ENCODE measurements at regions not wholly inside any gene's neighbourhood (a gene's known extent, or its start where the extent isn't known, plus 50 kb on each side); places are given as distances from the start of the nearest gene placed in this dataset.
"Not testable (repeated sequence)": the region's sequence is repeated elsewhere in the genome, so short reads cannot be mapped to it uniquely, and the experiment has no call there.

DNA sequence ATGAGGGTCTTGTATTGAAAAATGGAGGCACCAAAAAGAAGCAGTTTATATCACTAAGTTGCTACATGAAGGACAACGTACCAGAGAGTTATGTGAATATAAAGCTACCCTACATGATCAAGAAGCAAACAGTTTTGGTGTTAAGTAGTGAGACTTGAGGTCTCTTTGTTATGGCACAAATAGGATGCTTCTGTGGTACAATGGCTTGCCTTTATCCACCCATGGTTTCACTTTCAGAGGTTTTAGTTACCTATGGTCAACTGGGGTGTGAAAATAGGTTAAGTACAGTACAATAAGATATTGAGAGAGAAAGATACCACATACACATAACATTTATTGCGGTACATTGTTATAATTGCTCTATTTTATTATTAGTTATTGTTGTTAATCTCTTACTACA, 229.2 kb upstream of the SLIT2 start:
- DNase-seq (ENCODE audit: low read depth): no peak
- TF ChIP-seq CTCF (conservative IDR thresholded peaks at IDR 0.05; ENCODE audit: low read depth, low read length): no peak
- no peak overlapping the region for H3K4me3 ChIP-seq (ENCODE audit: low read depth, low read length)

DNA sequence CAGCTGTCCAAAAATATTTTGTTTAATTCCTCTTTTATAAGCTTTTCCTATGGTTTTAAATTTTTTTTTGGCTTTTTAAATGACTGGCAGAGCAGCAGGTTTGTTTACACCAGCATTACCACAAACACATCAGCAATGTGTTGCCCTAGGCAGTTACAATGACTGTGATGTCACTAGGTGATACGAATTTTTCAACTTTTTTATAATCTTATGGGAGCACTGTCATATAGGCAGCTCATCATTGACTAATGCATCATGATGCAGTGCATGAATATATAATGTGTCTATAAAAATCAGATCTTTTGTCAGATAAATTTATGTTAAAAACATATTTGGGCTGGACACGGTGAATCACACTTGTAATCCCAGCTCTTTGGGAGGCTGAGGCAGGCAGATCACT, 231.6 kb upstream of the SLIT2 start:
- no peak for DNase-seq (ENCODE audit: low read depth)
- TF ChIP-seq CTCF (conservative IDR thresholded peaks at IDR 0.05; ENCODE audit: low read depth, low read length): no peak
- H3K4me3 ChIP-seq (ENCODE audit: low read depth, low read length): no peak overlapping the region

GRCh38 chr4:20019310-20020015, 232.2 kb upstream of the SLIT2 start:
- no peak for TF ChIP-seq CTCF (conservative IDR thresholded peaks at IDR 0.05; ENCODE audit: low read depth, low read length)
- DNase-seq (ENCODE audit: low read depth): no peak
- no peak overlapping the region for H3K4me3 ChIP-seq (ENCODE audit: low read depth, low read length)

GRCh38 chr4:20017777-20018115, 234.0 kb upstream of the SLIT2 start:
- no peak for TF ChIP-seq CTCF (conservative IDR thresholded peaks at IDR 0.05; ENCODE audit: low read depth, low read length)
- H3K4me3 ChIP-seq (ENCODE audit: low read depth, low read length): no peak overlapping the region
- peak; percentile 4 for DNase-seq (ENCODE audit: low read depth)

DNA sequence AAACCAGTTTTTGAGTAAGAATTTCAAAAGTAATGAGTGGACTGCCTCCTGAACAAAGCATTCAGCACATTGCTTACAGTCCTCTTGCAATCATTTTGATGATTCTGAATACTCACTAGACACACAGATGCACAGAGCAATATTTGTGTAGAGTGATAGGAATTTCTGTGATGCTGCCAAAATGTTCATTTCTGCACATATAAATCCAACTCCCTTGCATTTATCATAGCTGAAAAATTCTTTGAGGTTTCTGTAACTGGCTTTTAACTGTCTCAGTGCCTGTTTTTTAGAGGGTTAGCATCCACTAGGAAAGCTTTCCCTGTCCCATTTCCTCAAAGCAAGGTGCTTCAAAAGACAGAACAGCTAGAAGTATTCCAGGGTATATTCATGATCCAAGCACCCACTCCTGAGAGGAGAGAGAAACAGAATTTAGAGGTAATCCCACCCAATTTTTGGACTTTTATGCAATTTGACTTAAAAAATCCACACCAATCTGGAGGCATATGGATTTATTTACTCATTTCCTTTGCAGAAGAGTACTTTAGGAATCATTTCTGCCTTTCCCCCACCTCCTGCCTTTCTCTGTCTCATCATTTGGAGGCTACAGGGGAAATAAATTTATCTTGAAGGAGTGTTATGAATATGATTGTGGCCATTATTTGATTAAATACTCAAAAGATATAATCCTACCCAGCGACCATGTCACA, 234.5 kb upstream of the SLIT2 start:
- DNase-seq (ENCODE audit: low read depth): peak; percentile 89
- no peak overlapping the region for H3K4me3 ChIP-seq (ENCODE audit: low read depth, low read length)
- no peak for TF ChIP-seq CTCF (conservative IDR thresholded peaks at IDR 0.05; ENCODE audit: low read depth, low read length)

DNA sequence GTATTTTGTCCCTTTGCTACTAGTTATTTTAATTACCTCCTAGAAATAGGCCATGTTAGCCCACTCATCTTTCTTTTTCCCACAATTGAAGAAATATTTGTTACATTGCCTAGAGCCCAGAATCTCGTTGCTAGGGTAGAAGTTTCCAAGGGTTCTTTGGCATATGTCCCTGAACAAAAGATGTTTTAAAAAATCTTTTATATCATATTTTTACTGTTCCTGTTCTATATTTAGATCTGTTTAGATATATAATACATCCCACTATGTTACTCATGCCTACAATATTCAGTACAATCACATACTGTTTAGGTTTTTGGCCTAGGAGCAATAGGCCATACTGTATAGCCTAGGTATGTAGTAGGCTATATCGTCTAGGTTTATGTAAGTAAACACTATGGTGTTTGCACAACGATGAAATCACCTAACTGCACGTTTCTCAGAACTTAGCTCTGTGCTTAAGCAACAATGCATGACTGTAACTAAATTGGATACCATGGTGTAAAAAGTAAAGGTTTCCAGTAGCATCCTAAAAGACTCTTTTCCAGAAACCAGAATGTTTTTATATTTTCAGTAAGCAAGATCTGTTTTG, 236.0 kb upstream of the SLIT2 start:
- no peak for TF ChIP-seq CTCF (conservative IDR thresholded peaks at IDR 0.05; ENCODE audit: low read depth, low read length)
- no peak overlapping the region for H3K4me3 ChIP-seq (ENCODE audit: low read depth, low read length)
- DNase-seq (ENCODE audit: low read depth): no peak

DNA sequence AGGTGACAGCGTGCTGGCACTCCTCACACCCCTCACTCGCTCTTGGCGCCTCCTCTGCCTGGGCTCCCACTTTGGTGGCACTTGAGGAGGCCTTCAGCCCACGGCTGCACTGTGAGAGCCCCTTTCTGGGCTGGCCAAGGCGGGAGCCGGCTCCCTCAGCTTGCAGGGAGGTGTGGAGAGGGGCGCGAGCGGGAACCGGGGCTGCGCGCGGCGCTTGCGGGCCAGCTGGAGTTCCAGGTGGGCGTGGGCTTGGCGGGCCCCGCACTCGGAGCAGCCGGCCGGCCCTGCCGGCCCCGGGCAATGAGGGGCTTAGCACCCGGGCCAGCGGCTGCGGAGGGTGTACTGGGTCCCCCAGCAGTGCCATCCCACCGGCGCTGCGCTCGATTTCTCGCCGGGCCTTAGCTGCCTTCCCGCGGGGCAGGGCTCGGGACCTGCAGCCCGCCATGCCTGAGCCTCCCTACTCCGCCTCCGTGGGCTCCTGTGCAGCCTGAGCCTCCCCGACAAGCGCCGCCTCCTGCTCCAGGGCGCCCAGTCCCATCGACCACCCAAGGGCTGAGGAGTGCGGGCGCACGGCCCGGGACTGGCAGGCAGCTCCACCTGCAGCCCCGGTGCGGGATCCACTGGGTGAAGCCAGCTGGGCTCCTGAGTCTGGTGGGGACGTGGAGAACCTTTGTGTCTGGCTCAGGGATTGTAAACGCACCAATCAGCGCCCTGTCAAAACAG, 247.7 kb upstream of the SLIT2 start:
- not testable (repeated sequence) for H3K4me3 ChIP-seq (ENCODE audit: low read depth, low read length); DNase-seq (ENCODE audit: low read depth)

Data from choroid plexus epithelial cell (primary cell).